GM12878 (cell line): ENCODE measurements at regions not wholly inside any gene's neighbourhood (a gene's known extent, or its start where the extent isn't known, plus 50 kb on each side); places are given as distances from the start of the nearest gene placed in this dataset.

Experiments used
- BACH1 ChIP-seq: fragments of 450-650 bp; IDR thresholded peaks from 2 replicates; pipeline ENCODE4 v1.6.1; 2017; ENCODE audit warnings: mild to moderate bottlenecking, borderline replicate concordance
- CBX5 ChIP-seq: sonication (generic); IDR thresholded peaks from 2 replicates; pipeline ENCODE4 v1.6.1; 2016; ENCODE audit warnings: low read depth, moderate library complexity, mild to moderate bottlenecking, inconsistent platforms
- CEBPB ChIP-seq, 2 experiments: fragments of 150-350 bp in 1 of 2; IDR thresholded peaks; 2 replicates each; pipeline ENCODE4 v1.6.1; 2012 to 2014; ENCODE audit warnings: low read depth in 2 of 2, low read length in 2 of 2, borderline replicate concordance in 1 of 2, inconsistent platforms in 1 of 2
- CREB1 ChIP-seq: IDR thresholded peaks from 2 replicates; pipeline ENCODE4 v1.6.1; 2012; ENCODE audit warnings: low read depth, mild to moderate bottlenecking, inconsistent platforms
- GABPA ChIP-seq: IDR thresholded peaks from 2 replicates; pipeline ENCODE4 v1.6.1; 2014; ENCODE audit warnings: antibody characterized with exemption, low read depth, mild to moderate bottlenecking, inconsistent platforms
- MEF2A ChIP-seq: IDR thresholded peaks from 2 replicates; pipeline ENCODE4 v1.6.1; 2011; ENCODE audit warnings: low read depth, mild to moderate bottlenecking, low read length, moderate library complexity; ENCODE audit not compliant: insufficient read depth
- NFIC ChIP-seq: IDR thresholded peaks from 2 replicates; pipeline ENCODE4 v1.6.1; 2012; ENCODE audit warnings: low read depth, mild to moderate bottlenecking, inconsistent platforms, low read length, moderate library complexity
- NRF1 ChIP-seq: conservative IDR thresholded peaks from 2 replicates; pipeline ENCODE4 v1.6.1; 2011; ENCODE audit warnings: mild to moderate bottlenecking, low read depth, low read length, improper control_type of control experiment
- RB1 ChIP-seq: fragments of 450-650 bp; formaldehyde crosslinking; IDR thresholded peaks from 2 replicates; pipeline ENCODE4 v1.6.1; 2017; ENCODE audit warnings: mild to moderate bottlenecking, borderline replicate concordance
- RFX5 ChIP-seq: IDR thresholded peaks from 2 replicates; pipeline ENCODE4 v1.6.1; 2011; ENCODE audit warnings: low read depth, low read length, improper control_type of control experiment
- SIX5 ChIP-seq: IDR thresholded peaks from 2 replicates; pipeline ENCODE4 v1.6.1; 2011; ENCODE audit warnings: mild to moderate bottlenecking, low read depth, low read length, moderate library complexity; ENCODE audit not compliant: severe bottlenecking
- SPI1 ChIP-seq: IDR thresholded peaks from 2 replicates; pipeline ENCODE4 v1.6.1; 2011; ENCODE audit warnings: low read depth, mild to moderate bottlenecking, low read length, moderate library complexity, borderline replicate concordance; ENCODE audit not compliant: insufficient read depth
- TAF1 ChIP-seq: IDR thresholded peaks from 2 replicates; pipeline ENCODE4 v1.6.1; 2011; ENCODE audit warnings: mild to moderate bottlenecking, low read depth, low read length, borderline replicate concordance
- TBL1XR1 ChIP-seq: IDR thresholded peaks from 2 replicates; pipeline ENCODE4 v1.6.1; 2012; ENCODE audit warnings: low read depth, low read length, improper control_type of control experiment
- ZNF217 ChIP-seq: fragments of 450-650 bp; IDR thresholded peaks from 2 replicates; pipeline ENCODE4 v1.6.1; 2017; ENCODE audit warnings: antibody characterized with exemption, mild to moderate bottlenecking
- ZNF274 ChIP-seq: IDR thresholded peaks from one replicate; pipeline ENCODE4 v1.8.0; 2011; ENCODE audit not compliant: insufficient read length, insufficient read depth
- TF ChIP-seq, protein P1 (sequence below): fragments of 450-650 bp; formaldehyde crosslinking; IDR thresholded peaks from 2 replicates; pipeline ENCODE4 v1.5.0; 2022; ENCODE audit warnings: mild to moderate bottlenecking, missing genetic modification characterization
- TF ChIP-seq, protein P2 (sequence below): fragments of 450-650 bp; IDR thresholded peaks from 2 replicates; pipeline ENCODE4 v1.6.1; 2017; ENCODE audit warnings: mild to moderate bottlenecking
- TF ChIP-seq, protein P3 (sequence below): IDR thresholded peaks from 2 replicates; pipeline ENCODE4 v1.6.1; 2011; ENCODE audit warnings: low read depth, low read length, improper control_type of control experiment, borderline replicate concordance
- TF ChIP-seq, protein P4 (sequence below): IDR thresholded peaks from 2 replicates; pipeline ENCODE4 v1.6.1; 2012; ENCODE audit warnings: low read depth, low read length, improper control_type of control experiment
- TF ChIP-seq, protein P5 (sequence below): fragments of 450-650 bp; IDR thresholded peaks from 2 replicates; pipeline ENCODE4 v1.6.1; 2016; ENCODE audit warnings: mild to moderate bottlenecking
- TF ChIP-seq, protein P6 (sequence below): fragments of 450-650 bp; IDR thresholded peaks from 2 replicates; pipeline ENCODE4 v1.6.1; 2017; ENCODE audit warnings: borderline replicate concordance

DNA sequence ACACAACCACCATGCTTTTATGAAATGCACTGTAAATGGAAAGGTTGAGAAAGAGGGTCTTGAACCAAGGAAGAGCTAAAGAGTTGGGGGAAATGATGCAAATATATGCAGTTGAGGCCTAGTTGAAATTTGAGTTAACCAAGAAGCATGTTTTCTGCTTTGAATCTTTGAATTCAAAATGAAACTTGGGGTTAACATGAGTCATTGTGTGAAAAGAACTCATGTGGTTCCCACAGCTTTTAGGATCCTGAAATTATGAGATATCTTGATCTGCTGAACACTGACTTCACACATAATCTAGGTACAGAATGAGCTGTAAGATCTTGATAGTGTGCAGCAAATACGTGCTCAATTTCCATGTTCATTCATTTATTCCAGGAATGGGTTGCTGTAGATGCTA is 422.9 kb upstream of the TRIB2 start (continued):
- TF ChIP-seq, protein P1, sequence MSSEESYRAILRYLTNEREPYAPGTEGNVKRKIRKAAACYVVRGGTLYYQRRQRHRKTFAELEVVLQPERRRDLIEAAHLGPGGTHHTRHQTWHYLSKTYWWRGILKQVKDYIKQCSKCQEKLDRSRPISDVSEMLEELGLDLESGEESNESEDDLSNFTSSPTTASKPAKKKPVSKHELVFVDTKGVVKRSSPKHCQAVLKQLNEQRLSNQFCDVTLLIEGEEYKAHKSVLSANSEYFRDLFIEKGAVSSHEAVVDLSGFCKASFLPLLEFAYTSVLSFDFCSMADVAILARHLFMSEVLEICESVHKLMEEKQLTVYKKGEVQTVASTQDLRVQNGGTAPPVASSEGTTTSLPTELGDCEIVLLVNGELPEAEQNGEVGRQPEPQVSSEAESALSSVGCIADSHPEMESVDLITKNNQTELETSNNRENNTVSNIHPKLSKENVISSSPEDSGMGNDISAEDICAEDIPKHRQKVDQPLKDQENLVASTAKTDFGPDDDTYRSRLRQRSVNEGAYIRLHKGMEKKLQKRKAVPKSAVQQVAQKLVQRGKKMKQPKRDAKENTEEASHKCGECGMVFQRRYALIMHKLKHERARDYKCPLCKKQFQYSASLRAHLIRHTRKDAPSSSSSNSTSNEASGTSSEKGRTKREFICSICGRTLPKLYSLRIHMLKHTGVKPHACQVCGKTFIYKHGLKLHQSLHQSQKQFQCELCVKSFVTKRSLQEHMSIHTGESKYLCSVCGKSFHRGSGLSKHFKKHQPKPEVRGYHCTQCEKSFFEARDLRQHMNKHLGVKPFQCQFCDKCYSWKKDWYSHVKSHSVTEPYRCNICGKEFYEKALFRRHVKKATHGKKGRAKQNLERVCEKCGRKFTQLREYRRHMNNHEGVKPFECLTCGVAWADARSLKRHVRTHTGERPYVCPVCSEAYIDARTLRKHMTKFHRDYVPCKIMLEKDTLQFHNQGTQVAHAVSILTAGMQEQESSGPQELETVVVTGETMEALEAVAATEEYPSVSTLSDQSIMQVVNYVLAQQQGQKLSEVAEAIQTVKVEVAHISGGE (CRISPR knock-in tag), result no peak
- TF ChIP-seq ZNF274 (no peak), CEBPB (IDR thresholded peaks at IDR 0.05; ENCODE audit: borderline replicate concordance in 1 of 2, low read depth in 2 of 2, low read length in 2 of 2) (peak in 1 of 2 experiments; percentile 66; a peak in 1 of 4 replicates), GABPA (0 out of 2 replicates have a peak, but pooled peaks have one; percentile 46), ZNF217 (peak; percentile 99), TBL1XR1 (peak; percentile 79), CREB1 (peak; percentile 57), CBX5 (peak; percentile 86; the same call in 1 of the 2 replicates), RB1 (no peak), BACH1 (peak; percentile 93; the same call in 1 of the 2 replicates), SPI1 (no peak), RFX5 (no peak), NFIC (peak; percentile 94), MEF2A (peak; percentile 72; the same call in 1 of the 2 replicates), SIX5 (no peak), TAF1 (no peak), NRF1 (no peak)
- TF ChIP-seq, protein P2, sequence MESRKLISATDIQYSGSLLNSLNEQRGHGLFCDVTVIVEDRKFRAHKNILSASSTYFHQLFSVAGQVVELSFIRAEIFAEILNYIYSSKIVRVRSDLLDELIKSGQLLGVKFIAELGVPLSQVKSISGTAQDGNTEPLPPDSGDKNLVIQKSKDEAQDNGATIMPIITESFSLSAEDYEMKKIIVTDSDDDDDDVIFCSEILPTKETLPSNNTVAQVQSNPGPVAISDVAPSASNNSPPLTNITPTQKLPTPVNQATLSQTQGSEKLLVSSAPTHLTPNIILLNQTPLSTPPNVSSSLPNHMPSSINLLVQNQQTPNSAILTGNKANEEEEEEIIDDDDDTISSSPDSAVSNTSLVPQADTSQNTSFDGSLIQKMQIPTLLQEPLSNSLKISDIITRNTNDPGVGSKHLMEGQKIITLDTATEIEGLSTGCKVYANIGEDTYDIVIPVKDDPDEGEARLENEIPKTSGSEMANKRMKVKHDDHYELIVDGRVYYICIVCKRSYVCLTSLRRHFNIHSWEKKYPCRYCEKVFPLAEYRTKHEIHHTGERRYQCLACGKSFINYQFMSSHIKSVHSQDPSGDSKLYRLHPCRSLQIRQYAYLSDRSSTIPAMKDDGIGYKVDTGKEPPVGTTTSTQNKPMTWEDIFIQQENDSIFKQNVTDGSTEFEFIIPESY, result no peak
- TF ChIP-seq, protein P3, sequence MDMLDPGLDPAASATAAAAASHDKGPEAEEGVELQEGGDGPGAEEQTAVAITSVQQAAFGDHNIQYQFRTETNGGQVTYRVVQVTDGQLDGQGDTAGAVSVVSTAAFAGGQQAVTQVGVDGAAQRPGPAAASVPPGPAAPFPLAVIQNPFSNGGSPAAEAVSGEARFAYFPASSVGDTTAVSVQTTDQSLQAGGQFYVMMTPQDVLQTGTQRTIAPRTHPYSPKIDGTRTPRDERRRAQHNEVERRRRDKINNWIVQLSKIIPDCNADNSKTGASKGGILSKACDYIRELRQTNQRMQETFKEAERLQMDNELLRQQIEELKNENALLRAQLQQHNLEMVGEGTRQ, result no peak
- TF ChIP-seq, protein P4, sequence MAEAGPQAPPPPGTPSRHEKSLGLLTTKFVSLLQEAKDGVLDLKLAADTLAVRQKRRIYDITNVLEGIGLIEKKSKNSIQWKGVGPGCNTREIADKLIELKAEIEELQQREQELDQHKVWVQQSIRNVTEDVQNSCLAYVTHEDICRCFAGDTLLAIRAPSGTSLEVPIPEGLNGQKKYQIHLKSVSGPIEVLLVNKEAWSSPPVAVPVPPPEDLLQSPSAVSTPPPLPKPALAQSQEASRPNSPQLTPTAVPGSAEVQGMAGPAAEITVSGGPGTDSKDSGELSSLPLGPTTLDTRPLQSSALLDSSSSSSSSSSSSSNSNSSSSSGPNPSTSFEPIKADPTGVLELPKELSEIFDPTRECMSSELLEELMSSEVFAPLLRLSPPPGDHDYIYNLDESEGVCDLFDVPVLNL, result no peak
- TF ChIP-seq, protein P5, sequence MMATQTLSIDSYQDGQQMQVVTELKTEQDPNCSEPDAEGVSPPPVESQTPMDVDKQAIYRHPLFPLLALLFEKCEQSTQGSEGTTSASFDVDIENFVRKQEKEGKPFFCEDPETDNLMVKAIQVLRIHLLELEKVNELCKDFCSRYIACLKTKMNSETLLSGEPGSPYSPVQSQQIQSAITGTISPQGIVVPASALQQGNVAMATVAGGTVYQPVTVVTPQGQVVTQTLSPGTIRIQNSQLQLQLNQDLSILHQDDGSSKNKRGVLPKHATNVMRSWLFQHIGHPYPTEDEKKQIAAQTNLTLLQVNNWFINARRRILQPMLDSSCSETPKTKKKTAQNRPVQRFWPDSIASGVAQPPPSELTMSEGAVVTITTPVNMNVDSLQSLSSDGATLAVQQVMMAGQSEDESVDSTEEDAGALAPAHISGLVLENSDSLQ, result no peak
- TF ChIP-seq, protein P6, sequence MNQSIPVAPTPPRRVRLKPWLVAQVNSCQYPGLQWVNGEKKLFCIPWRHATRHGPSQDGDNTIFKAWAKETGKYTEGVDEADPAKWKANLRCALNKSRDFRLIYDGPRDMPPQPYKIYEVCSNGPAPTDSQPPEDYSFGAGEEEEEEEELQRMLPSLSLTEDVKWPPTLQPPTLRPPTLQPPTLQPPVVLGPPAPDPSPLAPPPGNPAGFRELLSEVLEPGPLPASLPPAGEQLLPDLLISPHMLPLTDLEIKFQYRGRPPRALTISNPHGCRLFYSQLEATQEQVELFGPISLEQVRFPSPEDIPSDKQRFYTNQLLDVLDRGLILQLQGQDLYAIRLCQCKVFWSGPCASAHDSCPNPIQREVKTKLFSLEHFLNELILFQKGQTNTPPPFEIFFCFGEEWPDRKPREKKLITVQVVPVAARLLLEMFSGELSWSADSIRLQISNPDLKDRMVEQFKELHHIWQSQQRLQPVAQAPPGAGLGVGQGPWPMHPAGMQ, result no peak
